ENCODE measurements at regions not wholly inside any gene's neighbourhood (a gene's known extent, or its start where the extent isn't known, plus 50 kb on each side); places are given as distances from the start of the nearest gene placed in this dataset.

DNA sequence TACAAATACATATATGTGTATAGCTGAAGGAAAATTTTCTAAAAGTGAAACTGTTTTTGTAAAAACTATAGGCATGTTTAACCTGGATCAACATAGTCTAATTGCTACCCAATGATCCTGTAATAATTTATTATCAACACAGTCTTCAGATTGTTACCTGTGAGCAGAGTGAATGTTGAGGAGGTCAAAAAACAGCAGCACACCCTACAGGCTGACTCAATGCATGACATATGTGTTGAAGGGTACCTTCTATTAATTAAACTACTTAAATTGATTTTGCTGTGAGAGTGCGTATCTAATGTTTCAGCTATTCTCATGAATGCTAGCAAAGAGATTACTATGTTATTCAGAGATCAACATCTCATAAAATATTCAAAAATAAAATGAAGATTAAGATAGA is 411.4 kb downstream of the TNS3 start:
- no peaks in the 10 kb centered on the region for H3K36me3 ChIP-seq (ENCODE audit: control insufficient read depth in 4 of 4, insufficient read depth in 3 of 4, low read depth in 1 of 4, low read length in 3 of 4)
- no peak overlapping the region for H3K27ac ChIP-seq (ENCODE audit: low read depth in 1 of 2, low read length in 2 of 2)
- H3K9ac ChIP-seq (ENCODE audit: low read depth in 1 of 2, low read length in 2 of 2) = no peak overlapping the region
- H3K27me3 ChIP-seq (ENCODE audit: control insufficient read depth in 4 of 4, insufficient read depth in 4 of 4, low read length in 3 of 4) = no peaks in the 10 kb centered on the region
- peaks cover 0 to 13% (median 4%) of the 10 kb centered on the region in 4 donors for H3K4me1 ChIP-seq (ENCODE audit: control insufficient read depth in 4 of 4, insufficient read depth in 4 of 4, low read length in 3 of 4)
- H3K4me3 ChIP-seq (ENCODE audit: low read depth in 1 of 3, low read length in 3 of 3) = no peak overlapping the region
- DNase-seq (ENCODE audit: low spot score) = no peak
- TF ChIP-seq FOXA2 (IDR thresholded peaks at IDR 0.05) = no peak
- no peak for TF ChIP-seq HNF4G (IDR thresholded peaks at IDR 0.05)
- TF ChIP-seq FOXA1 (IDR thresholded peaks at IDR 0.05) = no peak
- TF ChIP-seq, protein P1, sequence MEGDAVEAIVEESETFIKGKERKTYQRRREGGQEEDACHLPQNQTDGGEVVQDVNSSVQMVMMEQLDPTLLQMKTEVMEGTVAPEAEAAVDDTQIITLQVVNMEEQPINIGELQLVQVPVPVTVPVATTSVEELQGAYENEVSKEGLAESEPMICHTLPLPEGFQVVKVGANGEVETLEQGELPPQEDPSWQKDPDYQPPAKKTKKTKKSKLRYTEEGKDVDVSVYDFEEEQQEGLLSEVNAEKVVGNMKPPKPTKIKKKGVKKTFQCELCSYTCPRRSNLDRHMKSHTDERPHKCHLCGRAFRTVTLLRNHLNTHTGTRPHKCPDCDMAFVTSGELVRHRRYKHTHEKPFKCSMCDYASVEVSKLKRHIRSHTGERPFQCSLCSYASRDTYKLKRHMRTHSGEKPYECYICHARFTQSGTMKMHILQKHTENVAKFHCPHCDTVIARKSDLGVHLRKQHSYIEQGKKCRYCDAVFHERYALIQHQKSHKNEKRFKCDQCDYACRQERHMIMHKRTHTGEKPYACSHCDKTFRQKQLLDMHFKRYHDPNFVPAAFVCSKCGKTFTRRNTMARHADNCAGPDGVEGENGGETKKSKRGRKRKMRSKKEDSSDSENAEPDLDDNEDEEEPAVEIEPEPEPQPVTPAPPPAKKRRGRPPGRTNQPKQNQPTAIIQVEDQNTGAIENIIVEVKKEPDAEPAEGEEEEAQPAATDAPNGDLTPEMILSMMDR (IDR thresholded peaks at IDR 0.05; ENCODE audit: low read depth, low read length, missing input control) = peak; percentile 48
- TF ChIP-seq HNF4A (conservative IDR thresholded peaks at IDR 0.05) = no peak
- peak; percentile 75 to 81 for TF ChIP-seq RAD21 (IDR thresholded peaks at IDR 0.05)
- WGBS = 92% methylated on average over 1 of the region's 1 CpG
- no peaks in the 10 kb centered on the region for H3K9me3 ChIP-seq (ENCODE audit: control insufficient read depth in 4 of 4, low read length in 3 of 4)

DNA sequence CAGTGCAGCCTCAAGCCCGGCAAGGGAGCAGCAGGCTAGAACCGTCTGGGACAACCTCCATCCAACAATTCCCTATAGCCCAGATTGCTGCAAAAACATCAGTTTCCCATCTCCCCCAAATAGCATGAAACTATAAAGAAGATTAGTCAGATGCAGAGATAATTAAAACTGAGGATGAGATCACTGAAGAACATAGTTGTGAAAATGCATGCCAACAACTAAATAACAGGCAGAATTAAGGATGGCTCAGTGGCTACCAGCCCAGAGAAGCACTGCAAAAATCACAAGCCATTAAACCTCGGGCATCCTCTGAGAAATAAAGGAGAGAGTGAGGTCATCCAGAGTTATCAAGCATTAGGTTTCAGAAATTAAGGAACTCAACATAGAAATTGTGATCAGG is 427.1 kb downstream of the TNS3 start:
- no peaks in the 10 kb centered on the region for H3K9me3 ChIP-seq (ENCODE audit: control insufficient read depth in 4 of 4, low read length in 3 of 4)
- 89% methylated on average over 3 of the region's 3 CpGs for WGBS
- no peak for DNase-seq (ENCODE audit: low spot score)
- H3K27me3 ChIP-seq (ENCODE audit: control insufficient read depth in 4 of 4, insufficient read depth in 4 of 4, low read length in 3 of 4) = no peaks in the 10 kb centered on the region
- no peaks in the 10 kb centered on the region for H3K36me3 ChIP-seq (ENCODE audit: control insufficient read depth in 4 of 4, insufficient read depth in 3 of 4, low read depth in 1 of 4, low read length in 3 of 4)
- no peak overlapping the region for H3K27ac ChIP-seq (ENCODE audit: low read depth in 1 of 2, low read length in 2 of 2)
- H3K4me3 ChIP-seq (ENCODE audit: low read depth in 1 of 3, low read length in 3 of 3) = no peak overlapping the region
- peaks cover 3 to 27% (median 8%) of the 10 kb centered on the region in 4 donors for H3K4me1 ChIP-seq (ENCODE audit: control insufficient read depth in 4 of 4, insufficient read depth in 4 of 4, low read length in 3 of 4)
- H3K9ac ChIP-seq (ENCODE audit: low read depth in 1 of 2, low read length in 2 of 2) = no peak overlapping the region
- TF ChIP-seq YY1 (IDR thresholded peaks at IDR 0.05) = no peak
- TF ChIP-seq, protein P2, sequence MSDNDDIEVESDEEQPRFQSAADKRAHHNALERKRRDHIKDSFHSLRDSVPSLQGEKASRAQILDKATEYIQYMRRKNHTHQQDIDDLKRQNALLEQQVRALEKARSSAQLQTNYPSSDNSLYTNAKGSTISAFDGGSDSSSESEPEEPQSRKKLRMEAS (IDR thresholded peaks at IDR 0.05) = no peak
- no peak for TF ChIP-seq RAD21 (IDR thresholded peaks at IDR 0.05)
- TF ChIP-seq, protein P3, sequence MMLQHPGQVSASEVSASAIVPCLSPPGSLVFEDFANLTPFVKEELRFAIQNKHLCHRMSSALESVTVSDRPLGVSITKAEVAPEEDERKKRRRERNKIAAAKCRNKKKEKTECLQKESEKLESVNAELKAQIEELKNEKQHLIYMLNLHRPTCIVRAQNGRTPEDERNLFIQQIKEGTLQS (IDR thresholded peaks at IDR 0.05) = no peak
- TF ChIP-seq HNF4A (conservative IDR thresholded peaks at IDR 0.05) = no peak
- TF ChIP-seq EGR1 (IDR thresholded peaks at IDR 0.05; ENCODE audit: low read depth in 2 of 2) = no peak

DNA sequence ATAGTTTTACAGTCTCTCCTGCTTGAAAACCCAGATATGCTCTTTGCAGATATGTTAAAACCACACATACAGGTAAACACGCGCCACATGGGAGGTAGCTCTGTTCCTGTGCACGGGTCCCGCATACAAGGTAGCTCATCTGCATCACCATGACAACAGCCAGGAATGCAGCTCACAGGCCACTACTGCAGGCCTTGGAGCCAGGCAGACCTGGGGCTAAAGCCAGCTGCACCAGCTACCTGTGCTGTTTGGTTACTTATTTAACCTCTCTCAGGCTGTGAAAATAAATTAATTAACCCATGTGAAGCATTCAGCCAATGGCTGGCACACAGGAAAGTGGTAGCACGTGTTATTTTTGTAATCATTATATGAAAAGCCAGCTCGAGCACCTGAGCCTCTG is 428.3 kb downstream of the TNS3 start:
- no peak overlapping the region for H3K4me3 ChIP-seq (ENCODE audit: low read depth in 1 of 3, low read length in 3 of 3)
- no peak for TF ChIP-seq HNF4G (IDR thresholded peaks at IDR 0.05)
- TF ChIP-seq, protein P2 (IDR thresholded peaks at IDR 0.05) = peak; percentile 13
- H3K9ac ChIP-seq (ENCODE audit: low read depth in 1 of 2, low read length in 2 of 2) = no peak overlapping the region
- 29% methylated on average over 6 of the region's 6 CpGs for WGBS
- H3K27me3 ChIP-seq (ENCODE audit: control insufficient read depth in 4 of 4, insufficient read depth in 4 of 4, low read length in 3 of 4) = no peaks in the 10 kb centered on the region
- no peaks in the 10 kb centered on the region for H3K9me3 ChIP-seq (ENCODE audit: control insufficient read depth in 4 of 4, low read length in 3 of 4)
- H3K27ac ChIP-seq (ENCODE audit: low read depth in 1 of 2, low read length in 2 of 2) = peak overlapping the region; percentile 64 to 78
- no peak for DNase-seq (ENCODE audit: low spot score)
- peaks cover 3 to 37% (median 14%) of the 10 kb centered on the region in 4 donors for H3K4me1 ChIP-seq (ENCODE audit: control insufficient read depth in 4 of 4, insufficient read depth in 4 of 4, low read length in 3 of 4)
- no peaks in the 10 kb centered on the region for H3K36me3 ChIP-seq (ENCODE audit: control insufficient read depth in 4 of 4, insufficient read depth in 3 of 4, low read depth in 1 of 4, low read length in 3 of 4)

DNA sequence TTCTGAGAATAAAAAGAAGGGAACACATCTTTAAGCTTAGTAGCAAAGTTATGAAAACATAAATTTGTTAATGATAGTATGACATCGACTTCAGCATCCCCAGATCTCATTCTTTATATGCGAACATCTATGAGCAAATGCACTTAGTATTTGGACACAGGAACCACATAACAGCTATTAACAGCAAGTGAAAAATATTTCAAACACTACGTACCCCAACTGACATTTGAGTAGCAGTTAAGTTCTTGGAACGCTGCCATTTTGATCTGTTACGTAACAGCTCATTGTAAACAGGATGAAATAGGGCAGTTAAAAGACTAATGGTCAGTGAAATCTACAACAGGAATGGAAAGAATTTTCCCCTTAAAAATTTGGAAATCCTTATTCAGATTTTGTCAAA is 428.9 kb downstream of the TNS3 start:
- H3K27ac ChIP-seq (ENCODE audit: low read depth in 1 of 2, low read length in 2 of 2) = peak overlapping the region; percentile 14 to 64
- no peaks in the 10 kb centered on the region for H3K27me3 ChIP-seq (ENCODE audit: control insufficient read depth in 4 of 4, insufficient read depth in 4 of 4, low read length in 3 of 4)
- H3K9ac ChIP-seq (ENCODE audit: low read depth in 1 of 2, low read length in 2 of 2) = no peak overlapping the region
- no peaks in the 10 kb centered on the region for H3K9me3 ChIP-seq (ENCODE audit: control insufficient read depth in 4 of 4, low read length in 3 of 4)
- H3K4me3 ChIP-seq (ENCODE audit: low read depth in 1 of 3, low read length in 3 of 3) = no peak overlapping the region
- WGBS = 28% methylated on average over 5 of the region's 5 CpGs
- H3K36me3 ChIP-seq (ENCODE audit: control insufficient read depth in 4 of 4, insufficient read depth in 3 of 4, low read depth in 1 of 4, low read length in 3 of 4) = no peaks in the 10 kb centered on the region
- peaks cover 3 to 42% (median 16%) of the 10 kb centered on the region in 4 donors for H3K4me1 ChIP-seq (ENCODE audit: control insufficient read depth in 4 of 4, insufficient read depth in 4 of 4, low read length in 3 of 4)
- no peak for DNase-seq (ENCODE audit: low spot score)
- TF ChIP-seq HNF4A (conservative IDR thresholded peaks at IDR 0.05) = peak; percentile 23 to 41
- TF ChIP-seq FOXA1 (IDR thresholded peaks at IDR 0.05) = peak; percentile 59
- TF ChIP-seq, protein P4, sequence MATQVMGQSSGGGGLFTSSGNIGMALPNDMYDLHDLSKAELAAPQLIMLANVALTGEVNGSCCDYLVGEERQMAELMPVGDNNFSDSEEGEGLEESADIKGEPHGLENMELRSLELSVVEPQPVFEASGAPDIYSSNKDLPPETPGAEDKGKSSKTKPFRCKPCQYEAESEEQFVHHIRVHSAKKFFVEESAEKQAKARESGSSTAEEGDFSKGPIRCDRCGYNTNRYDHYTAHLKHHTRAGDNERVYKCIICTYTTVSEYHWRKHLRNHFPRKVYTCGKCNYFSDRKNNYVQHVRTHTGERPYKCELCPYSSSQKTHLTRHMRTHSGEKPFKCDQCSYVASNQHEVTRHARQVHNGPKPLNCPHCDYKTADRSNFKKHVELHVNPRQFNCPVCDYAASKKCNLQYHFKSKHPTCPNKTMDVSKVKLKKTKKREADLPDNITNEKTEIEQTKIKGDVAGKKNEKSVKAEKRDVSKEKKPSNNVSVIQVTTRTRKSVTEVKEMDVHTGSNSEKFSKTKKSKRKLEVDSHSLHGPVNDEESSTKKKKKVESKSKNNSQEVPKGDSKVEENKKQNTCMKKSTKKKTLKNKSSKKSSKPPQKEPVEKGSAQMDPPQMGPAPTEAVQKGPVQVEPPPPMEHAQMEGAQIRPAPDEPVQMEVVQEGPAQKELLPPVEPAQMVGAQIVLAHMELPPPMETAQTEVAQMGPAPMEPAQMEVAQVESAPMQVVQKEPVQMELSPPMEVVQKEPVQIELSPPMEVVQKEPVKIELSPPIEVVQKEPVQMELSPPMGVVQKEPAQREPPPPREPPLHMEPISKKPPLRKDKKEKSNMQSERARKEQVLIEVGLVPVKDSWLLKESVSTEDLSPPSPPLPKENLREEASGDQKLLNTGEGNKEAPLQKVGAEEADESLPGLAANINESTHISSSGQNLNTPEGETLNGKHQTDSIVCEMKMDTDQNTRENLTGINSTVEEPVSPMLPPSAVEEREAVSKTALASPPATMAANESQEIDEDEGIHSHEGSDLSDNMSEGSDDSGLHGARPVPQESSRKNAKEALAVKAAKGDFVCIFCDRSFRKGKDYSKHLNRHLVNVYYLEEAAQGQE (IDR thresholded peaks at IDR 0.05) = no peak
- TF ChIP-seq, protein P2 (IDR thresholded peaks at IDR 0.05) = no peak
- TF ChIP-seq, protein P1 (IDR thresholded peaks at IDR 0.05; ENCODE audit: low read depth, low read length, missing input control) = no peak
- TF ChIP-seq SP1 (IDR thresholded peaks at IDR 0.05) = no peak
- no peak for TF ChIP-seq RAD21 (IDR thresholded peaks at IDR 0.05)
- no peak for TF ChIP-seq HNF4G (IDR thresholded peaks at IDR 0.05)
- TF ChIP-seq NR2F2 (IDR thresholded peaks at IDR 0.05) = peak; percentile 40
- no peak for TF ChIP-seq GABPA (IDR thresholded peaks at IDR 0.05 in 1 of 2, conservative IDR thresholded peaks at IDR 0.05 in 1 of 2)

Measured in liver (tissue), 8 donors.